ENCODE measurements at regions not wholly inside any gene's neighbourhood (a gene's known extent, or its start where the extent isn't known, plus 50 kb on each side); places are given as distances from the start of the nearest gene placed in this dataset.

GRCh38 chr4:122300776-122301175, 78.0 kb upstream of the ADAD1 start:
- intact Hi-C loops (cut with micrococcal nuclease), result no loop called here

DNA sequence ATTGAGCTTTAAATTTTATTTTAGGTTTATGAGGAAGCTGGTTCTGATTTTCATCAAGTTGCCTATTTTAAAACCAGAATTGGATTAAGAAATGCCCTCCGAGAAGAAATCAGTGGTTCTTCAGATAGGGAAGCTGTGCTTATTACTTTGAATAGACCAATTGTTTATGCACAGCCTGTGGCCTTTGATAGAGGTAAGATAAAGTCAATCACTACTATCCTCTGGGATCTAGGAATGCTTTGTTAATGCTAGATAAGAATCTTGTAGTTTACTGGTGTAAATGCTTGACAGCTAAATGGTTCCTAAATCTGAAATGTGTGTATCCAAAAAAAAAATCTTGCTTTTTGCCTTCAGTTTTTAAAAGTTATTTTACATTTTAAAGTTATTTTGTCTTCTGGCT, 73.0 kb upstream of the ADAD1 start:
- intact Hi-C loops (cut with micrococcal nuclease), result no loop called here

GRCh38 chr4:122309988-122310626, 68.7 kb upstream of the ADAD1 start:
- intact Hi-C loops (cut with micrococcal nuclease), result loop anchor here (1.0 to 10.0 kb wide), 2 partner anchors 145 to 267 kb away; partner anchors contain the start of gene IL2

- intact Hi-C loops (cut with micrococcal nuclease), result loop anchor here (10.0 kb wide), 1 partner anchor 142 kb away; the partner anchor contains the start of gene IL2
Measured at GRCh38 chr4:122313006-122313646, 65.7 kb upstream of the ADAD1 start.

DNA sequence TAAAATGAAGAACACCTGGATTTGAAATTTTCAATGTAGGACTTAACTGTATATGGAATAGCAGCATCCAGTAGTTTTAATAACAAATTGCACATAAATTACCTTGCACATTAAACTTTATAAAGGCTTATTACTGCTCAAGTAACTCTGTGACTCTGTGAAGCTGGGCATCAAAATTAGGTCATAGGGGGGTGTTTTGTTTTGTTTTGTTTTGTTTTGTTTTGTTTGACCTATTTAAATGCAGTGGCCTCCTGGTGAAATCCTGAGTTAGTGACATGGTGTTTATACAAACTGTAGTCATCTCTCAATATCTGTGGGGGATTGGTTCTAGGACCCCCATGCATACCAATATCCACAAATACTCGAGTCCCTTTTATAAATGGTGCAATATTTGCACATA, 51.9 kb upstream of the ADAD1 start:
- intact Hi-C loops (cut with micrococcal nuclease), result no loop called here

DNA sequence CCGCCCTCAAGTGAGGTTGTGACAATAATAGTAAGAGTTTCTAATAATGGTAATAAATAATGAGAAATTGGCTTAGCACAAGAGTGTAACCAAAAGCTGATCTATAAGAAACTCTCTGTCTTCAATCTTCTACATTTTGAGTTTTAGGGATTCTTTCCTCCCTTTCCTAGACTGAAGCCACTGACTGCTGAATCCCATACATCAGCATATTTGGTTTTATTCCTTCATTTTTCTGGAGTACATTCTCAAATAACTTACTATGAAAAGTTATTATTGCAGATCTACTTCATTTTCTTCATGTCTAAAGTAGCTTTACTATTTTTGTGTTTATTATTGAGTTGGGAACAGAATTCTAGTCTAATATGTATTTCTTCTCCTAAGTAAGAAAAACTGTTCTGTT, 49.9 kb upstream of the ADAD1 start:
- intact Hi-C loops (cut with micrococcal nuclease), result no loop called here
